ENCODE measurements at regions not wholly inside any gene's neighbourhood (a gene's known extent, or its start where the extent isn't known, plus 50 kb on each side); places are given as distances from the start of the nearest gene placed in this dataset.

DNA sequence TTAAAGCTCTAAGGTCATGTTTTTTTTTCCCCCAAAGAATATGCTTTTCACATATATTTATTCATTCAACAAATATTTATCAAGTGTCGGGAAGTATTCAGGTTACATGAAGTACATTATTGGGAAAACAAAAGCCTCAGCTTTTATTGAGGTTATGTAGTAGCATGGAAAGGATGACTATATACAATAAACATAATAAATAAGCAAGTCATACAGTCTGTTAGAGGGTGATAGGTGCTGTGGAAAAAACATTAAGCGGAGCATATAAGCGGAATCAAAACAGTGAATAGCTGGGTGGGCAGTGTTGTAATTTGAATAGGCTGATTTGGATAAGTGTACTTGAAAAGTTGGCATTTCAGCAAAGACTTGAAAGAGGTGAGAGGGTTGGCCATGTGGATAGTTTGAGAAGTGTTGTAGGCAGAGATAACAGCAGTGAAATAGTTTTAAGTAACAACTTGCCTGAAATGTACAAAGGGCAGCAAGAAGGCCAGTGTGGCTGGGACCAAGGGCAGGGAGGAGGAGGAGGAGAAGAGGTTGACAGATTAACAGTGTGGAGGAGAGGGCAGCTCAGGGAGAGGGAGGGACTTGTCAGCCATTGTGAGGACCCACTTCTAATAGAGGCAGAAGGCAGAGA, 558.7 kb downstream of the SPRY1 start:
- TF ChIP-seq, protein P1, sequence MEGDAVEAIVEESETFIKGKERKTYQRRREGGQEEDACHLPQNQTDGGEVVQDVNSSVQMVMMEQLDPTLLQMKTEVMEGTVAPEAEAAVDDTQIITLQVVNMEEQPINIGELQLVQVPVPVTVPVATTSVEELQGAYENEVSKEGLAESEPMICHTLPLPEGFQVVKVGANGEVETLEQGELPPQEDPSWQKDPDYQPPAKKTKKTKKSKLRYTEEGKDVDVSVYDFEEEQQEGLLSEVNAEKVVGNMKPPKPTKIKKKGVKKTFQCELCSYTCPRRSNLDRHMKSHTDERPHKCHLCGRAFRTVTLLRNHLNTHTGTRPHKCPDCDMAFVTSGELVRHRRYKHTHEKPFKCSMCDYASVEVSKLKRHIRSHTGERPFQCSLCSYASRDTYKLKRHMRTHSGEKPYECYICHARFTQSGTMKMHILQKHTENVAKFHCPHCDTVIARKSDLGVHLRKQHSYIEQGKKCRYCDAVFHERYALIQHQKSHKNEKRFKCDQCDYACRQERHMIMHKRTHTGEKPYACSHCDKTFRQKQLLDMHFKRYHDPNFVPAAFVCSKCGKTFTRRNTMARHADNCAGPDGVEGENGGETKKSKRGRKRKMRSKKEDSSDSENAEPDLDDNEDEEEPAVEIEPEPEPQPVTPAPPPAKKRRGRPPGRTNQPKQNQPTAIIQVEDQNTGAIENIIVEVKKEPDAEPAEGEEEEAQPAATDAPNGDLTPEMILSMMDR (IDR thresholded peaks at IDR 0.05): no peak
- TF ChIP-seq POLR2AphosphoS5 (IDR thresholded peaks at IDR 0.05): no peak

All from upper lobe of left lung (tissue), 4 donors.